ENCODE measurements at regions not wholly inside any gene's neighbourhood (a gene's known extent, or its start where the extent isn't known, plus 50 kb on each side); places are given as distances from the start of the nearest gene placed in this dataset.

GRCh38 chr5:56705217-56705616, 110.1 kb upstream of the MAP3K1 start:
- TF ChIP-seq REST (IDR thresholded peaks at IDR 0.05; ENCODE audit: low read depth, low read length) (no peak), TCF12 (IDR thresholded peaks at IDR 0.05) (no peak), CTCF (IDR thresholded peaks at IDR 0.05) (no peak), POLR2AphosphoS5 (IDR thresholded peaks at IDR 0.05; ENCODE audit: low read depth, low read length) (no peak), EZH2phosphoT487 (IDR thresholded peaks at IDR 0.05; ENCODE audit: borderline replicate concordance, low read depth) (no peak), RAD21 (IDR thresholded peaks at IDR 0.05; ENCODE audit: low read length) (no peak), RFX5 (IDR thresholded peaks at IDR 0.05; ENCODE audit: low read length) (no peak)
